ENCODE measurements at regions not wholly inside any gene's neighbourhood (a gene's known extent, or its start where the extent isn't known, plus 50 kb on each side); places are given as distances from the start of the nearest gene placed in this dataset.

DNA sequence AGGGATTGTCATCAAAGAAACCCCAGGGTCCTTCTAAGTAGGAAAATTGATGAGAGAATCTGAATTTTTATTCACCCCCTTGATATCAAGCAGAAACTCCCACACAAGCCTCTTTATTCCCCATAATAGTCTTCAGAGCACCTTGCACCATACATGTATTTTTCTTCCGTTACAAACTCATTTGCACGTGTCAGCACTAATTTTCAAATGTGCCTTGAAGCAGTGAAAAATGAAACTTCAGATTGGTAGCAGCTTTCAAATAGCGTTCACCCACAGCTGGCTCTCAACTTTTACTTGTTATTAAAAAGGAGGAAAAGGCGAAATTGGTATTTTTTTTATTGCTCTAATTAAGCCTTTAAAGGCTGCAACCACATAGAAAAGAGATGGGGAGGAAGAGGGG lies 343.0 kb upstream of the TENM4 start:
- TF ChIP-seq NFIC (IDR thresholded peaks at IDR 0.05) (no peak), YY1 (IDR thresholded peaks at IDR 0.05; ENCODE audit: low read depth) (no peak), CREB1 (IDR thresholded peaks at IDR 0.05; ENCODE audit: low read depth) (no peak), TCF12 (IDR thresholded peaks at IDR 0.05; ENCODE audit: low read depth) (no peak), ZBTB7A (IDR thresholded peaks at IDR 0.05; ENCODE audit: low read depth) (no peak), CEBPB (IDR thresholded peaks at IDR 0.05) (no peak)

DNA sequence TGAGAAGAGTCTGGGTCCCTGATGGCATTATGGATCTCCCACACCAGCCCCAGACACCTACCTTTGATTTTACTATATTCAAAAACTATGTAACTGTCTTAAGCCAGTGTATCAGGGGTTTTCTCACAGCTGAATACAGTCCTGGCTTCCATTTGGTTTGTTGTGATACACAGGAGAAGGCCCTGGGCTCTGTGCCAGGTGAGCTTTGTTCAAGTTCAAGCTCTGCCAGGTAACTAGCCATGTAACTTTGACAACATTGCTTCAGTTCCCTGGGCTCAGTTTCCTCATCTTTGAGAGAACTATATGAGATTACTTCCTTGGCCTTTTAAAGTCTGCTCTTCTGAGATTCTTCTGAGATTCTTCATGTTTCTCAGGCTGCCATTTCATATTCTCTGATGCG lies 327.5 kb upstream of the TENM4 start:
- TF ChIP-seq, protein P1, sequence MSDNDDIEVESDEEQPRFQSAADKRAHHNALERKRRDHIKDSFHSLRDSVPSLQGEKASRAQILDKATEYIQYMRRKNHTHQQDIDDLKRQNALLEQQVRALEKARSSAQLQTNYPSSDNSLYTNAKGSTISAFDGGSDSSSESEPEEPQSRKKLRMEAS (IDR thresholded peaks at IDR 0.05), result no peak
- no peak for TF ChIP-seq EP300 (IDR thresholded peaks at IDR 0.05; ENCODE audit: borderline replicate concordance)
- TF ChIP-seq NFIC (IDR thresholded peaks at IDR 0.05), result no peak
- no peak for TF ChIP-seq TAF1 (IDR thresholded peaks at IDR 0.05; ENCODE audit: low read depth)
- TF ChIP-seq, protein P2, sequence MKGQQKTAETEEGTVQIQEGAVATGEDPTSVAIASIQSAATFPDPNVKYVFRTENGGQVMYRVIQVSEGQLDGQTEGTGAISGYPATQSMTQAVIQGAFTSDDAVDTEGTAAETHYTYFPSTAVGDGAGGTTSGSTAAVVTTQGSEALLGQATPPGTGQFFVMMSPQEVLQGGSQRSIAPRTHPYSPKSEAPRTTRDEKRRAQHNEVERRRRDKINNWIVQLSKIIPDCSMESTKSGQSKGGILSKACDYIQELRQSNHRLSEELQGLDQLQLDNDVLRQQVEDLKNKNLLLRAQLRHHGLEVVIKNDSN (IDR thresholded peaks at IDR 0.05), result no peak
- TF ChIP-seq FOXM1 (IDR thresholded peaks at IDR 0.05; ENCODE audit: borderline replicate concordance, low read depth), result no peak
- no peak for TF ChIP-seq TEAD4 (IDR thresholded peaks at IDR 0.05)
- no peak for TF ChIP-seq CREB1 (IDR thresholded peaks at IDR 0.05; ENCODE audit: low read depth)
- TF ChIP-seq YY1 (IDR thresholded peaks at IDR 0.05; ENCODE audit: low read depth), result no peak
- no peak for TF ChIP-seq RAD21 (IDR thresholded peaks at IDR 0.05; ENCODE audit: low read depth)
- TF ChIP-seq, protein P3, sequence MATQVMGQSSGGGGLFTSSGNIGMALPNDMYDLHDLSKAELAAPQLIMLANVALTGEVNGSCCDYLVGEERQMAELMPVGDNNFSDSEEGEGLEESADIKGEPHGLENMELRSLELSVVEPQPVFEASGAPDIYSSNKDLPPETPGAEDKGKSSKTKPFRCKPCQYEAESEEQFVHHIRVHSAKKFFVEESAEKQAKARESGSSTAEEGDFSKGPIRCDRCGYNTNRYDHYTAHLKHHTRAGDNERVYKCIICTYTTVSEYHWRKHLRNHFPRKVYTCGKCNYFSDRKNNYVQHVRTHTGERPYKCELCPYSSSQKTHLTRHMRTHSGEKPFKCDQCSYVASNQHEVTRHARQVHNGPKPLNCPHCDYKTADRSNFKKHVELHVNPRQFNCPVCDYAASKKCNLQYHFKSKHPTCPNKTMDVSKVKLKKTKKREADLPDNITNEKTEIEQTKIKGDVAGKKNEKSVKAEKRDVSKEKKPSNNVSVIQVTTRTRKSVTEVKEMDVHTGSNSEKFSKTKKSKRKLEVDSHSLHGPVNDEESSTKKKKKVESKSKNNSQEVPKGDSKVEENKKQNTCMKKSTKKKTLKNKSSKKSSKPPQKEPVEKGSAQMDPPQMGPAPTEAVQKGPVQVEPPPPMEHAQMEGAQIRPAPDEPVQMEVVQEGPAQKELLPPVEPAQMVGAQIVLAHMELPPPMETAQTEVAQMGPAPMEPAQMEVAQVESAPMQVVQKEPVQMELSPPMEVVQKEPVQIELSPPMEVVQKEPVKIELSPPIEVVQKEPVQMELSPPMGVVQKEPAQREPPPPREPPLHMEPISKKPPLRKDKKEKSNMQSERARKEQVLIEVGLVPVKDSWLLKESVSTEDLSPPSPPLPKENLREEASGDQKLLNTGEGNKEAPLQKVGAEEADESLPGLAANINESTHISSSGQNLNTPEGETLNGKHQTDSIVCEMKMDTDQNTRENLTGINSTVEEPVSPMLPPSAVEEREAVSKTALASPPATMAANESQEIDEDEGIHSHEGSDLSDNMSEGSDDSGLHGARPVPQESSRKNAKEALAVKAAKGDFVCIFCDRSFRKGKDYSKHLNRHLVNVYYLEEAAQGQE (IDR thresholded peaks at IDR 0.05; ENCODE audit: low read depth), result no peak
- TF ChIP-seq ZBTB7A (IDR thresholded peaks at IDR 0.05; ENCODE audit: low read depth), result no peak
- no peak for TF ChIP-seq EGR1 (IDR thresholded peaks at IDR 0.05)

DNA sequence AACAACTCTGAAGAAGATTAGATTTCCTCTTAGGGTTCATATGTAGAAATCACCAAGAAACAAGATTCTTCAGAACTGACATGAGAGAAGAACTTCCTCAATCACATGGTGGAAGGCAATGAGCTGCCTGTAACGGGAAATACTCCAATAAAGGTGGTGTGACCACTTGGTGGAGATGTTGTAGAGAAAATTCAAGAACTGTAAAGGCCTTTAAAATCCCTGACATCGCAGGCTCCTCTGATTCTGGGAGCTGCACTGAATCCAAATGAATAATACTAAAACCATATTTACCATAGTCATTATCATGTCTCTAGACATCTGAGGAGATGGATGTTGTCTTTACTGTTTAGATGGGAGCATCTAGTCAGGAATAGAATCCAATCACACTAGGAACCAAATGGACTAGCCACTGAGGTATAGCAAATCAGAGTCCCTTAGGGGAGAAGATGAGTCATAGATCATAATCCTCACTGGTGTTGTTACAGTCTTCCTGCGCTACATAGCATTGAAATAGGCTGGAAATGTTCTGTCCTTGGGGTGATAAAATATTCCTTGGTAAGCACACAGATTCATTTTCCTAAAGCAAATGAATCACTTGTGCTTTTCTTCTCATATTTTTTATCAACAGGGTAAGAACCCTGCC lies 321.6 kb upstream of the TENM4 start:
- TF ChIP-seq TEAD4 (IDR thresholded peaks at IDR 0.05) (no peak), FOXM1 (IDR thresholded peaks at IDR 0.05; ENCODE audit: borderline replicate concordance, low read depth) (no peak), RAD21 (IDR thresholded peaks at IDR 0.05; ENCODE audit: low read depth) (no peak), EP300 (IDR thresholded peaks at IDR 0.05; ENCODE audit: borderline replicate concordance) (no peak), ZBTB7A (IDR thresholded peaks at IDR 0.05; ENCODE audit: low read depth) (no peak), TCF12 (IDR thresholded peaks at IDR 0.05; ENCODE audit: low read depth) (no peak), TAF1 (IDR thresholded peaks at IDR 0.05; ENCODE audit: low read depth) (no peak), EGR1 (IDR thresholded peaks at IDR 0.05) (no peak), CEBPB (IDR thresholded peaks at IDR 0.05) (no peak), NFIC (IDR thresholded peaks at IDR 0.05) (no peak)
- TF ChIP-seq, protein P3 (IDR thresholded peaks at IDR 0.05; ENCODE audit: low read depth), result no peak
- TF ChIP-seq, protein P1 (IDR thresholded peaks at IDR 0.05), result no peak
- TF ChIP-seq, protein P2 (IDR thresholded peaks at IDR 0.05), result no peak

DNA sequence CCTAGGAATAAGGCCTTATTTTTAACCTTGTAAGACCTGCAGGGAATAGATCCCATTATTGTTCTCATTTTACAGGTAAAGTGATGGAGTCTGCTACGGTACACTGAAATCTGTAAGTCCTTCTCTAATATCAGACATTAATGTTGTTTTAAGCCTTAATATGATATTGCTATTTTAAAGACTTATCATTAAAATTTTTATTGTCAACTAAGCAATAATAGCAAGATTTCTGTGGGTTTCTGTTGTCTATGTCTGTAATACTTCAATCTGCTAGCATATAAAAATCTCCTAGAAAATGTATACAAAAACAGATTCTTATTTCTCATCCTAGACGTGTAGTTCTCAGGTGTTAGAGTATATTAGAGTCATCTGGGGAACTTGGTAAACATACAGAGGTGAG lies 317.5 kb upstream of the TENM4 start:
- TF ChIP-seq, protein P3 (IDR thresholded peaks at IDR 0.05; ENCODE audit: low read depth), result no peak
- TF ChIP-seq TEAD4 (IDR thresholded peaks at IDR 0.05), result no peak
- TF ChIP-seq, protein P2 (IDR thresholded peaks at IDR 0.05), result no peak
- TF ChIP-seq EGR1 (IDR thresholded peaks at IDR 0.05), result no peak
- no peak for TF ChIP-seq CREB1 (IDR thresholded peaks at IDR 0.05; ENCODE audit: low read depth)
- no peak for TF ChIP-seq FOXM1 (IDR thresholded peaks at IDR 0.05; ENCODE audit: borderline replicate concordance, low read depth)
- TF ChIP-seq EP300 (IDR thresholded peaks at IDR 0.05; ENCODE audit: borderline replicate concordance), result no peak
- TF ChIP-seq TAF1 (IDR thresholded peaks at IDR 0.05; ENCODE audit: low read depth), result no peak
- no peak for TF ChIP-seq YY1 (IDR thresholded peaks at IDR 0.05; ENCODE audit: low read depth)
- no peak for TF ChIP-seq RAD21 (IDR thresholded peaks at IDR 0.05; ENCODE audit: low read depth)
- TF ChIP-seq, protein P1 (IDR thresholded peaks at IDR 0.05), result no peak
- TF ChIP-seq ZBTB7A (IDR thresholded peaks at IDR 0.05; ENCODE audit: low read depth), result no peak
- TF ChIP-seq NFIC (IDR thresholded peaks at IDR 0.05), result no peak
- TF ChIP-seq TCF12 (IDR thresholded peaks at IDR 0.05; ENCODE audit: low read depth), result no peak

Measured in Ishikawa (cell line).